ENCODE measurements at regions not wholly inside any gene's neighbourhood (a gene's known extent, or its start where the extent isn't known, plus 50 kb on each side); places are given as distances from the start of the nearest gene placed in this dataset.
A peak's percentile ranks its signal among the peaks of the same experiment; 100 is the strongest.

- no peak for DNase-seq (ENCODE audit: low spot score)
Measured at GRCh38 chr20:11654766-11655165, 262.9 kb upstream of the BTBD3 start.

- no peak for DNase-seq (ENCODE audit: low spot score)
Measured at GRCh38 chr20:11660673-11661072, 257.0 kb upstream of the BTBD3 start.

- no peak for DNase-seq (ENCODE audit: low spot score)
Measured at GRCh38 chr20:11671015-11671511, 246.6 kb upstream of the BTBD3 start.

- no peak for DNase-seq (ENCODE audit: low spot score)
Measured at GRCh38 chr20:11672959-11673358, 244.7 kb upstream of the BTBD3 start.

GRCh38 chr20:11675920-11676629 is 241.6 kb upstream of the BTBD3 start:
- DNase-seq (ENCODE audit: low spot score) = no peak

- DNase-seq (ENCODE audit: low spot score) = peak; percentile 69
Measured at GRCh38 chr20:11676630-11677287, 240.9 kb upstream of the BTBD3 start.

- DNase-seq (ENCODE audit: low spot score) = peak; percentile 3
Measured at GRCh38 chr20:11677428-11677827, 240.3 kb upstream of the BTBD3 start.

GRCh38 chr20:11677836-11678235 is 239.9 kb upstream of the BTBD3 start:
- DNase-seq (ENCODE audit: low spot score) = no peak

- no peak for DNase-seq (ENCODE audit: low spot score)
Measured at GRCh38 chr20:11682285-11682684, 235.4 kb upstream of the BTBD3 start.

GRCh38 chr20:11686195-11686594 is 231.5 kb upstream of the BTBD3 start:
- no peak for DNase-seq (ENCODE audit: low spot score)

- peak; percentile 61 for DNase-seq (ENCODE audit: low spot score)
Measured at GRCh38 chr20:11686820-11687543, 230.7 kb upstream of the BTBD3 start.

GRCh38 chr20:11687546-11688292 is 230.0 kb upstream of the BTBD3 start:
- DNase-seq (ENCODE audit: low spot score) = peak; percentile 73

- DNase-seq (ENCODE audit: low spot score) = no peak
Measured at GRCh38 chr20:11689262-11689661, 228.4 kb upstream of the BTBD3 start.

GRCh38 chr20:11691766-11692165 is 225.9 kb upstream of the BTBD3 start:
- no peak for DNase-seq (ENCODE audit: low spot score)

GRCh38 chr20:11692567-11692966 is 225.1 kb upstream of the BTBD3 start:
- DNase-seq (ENCODE audit: low spot score) = no peak

- no peak for DNase-seq (ENCODE audit: low spot score)
Measured at GRCh38 chr20:11694467-11694866, 223.2 kb upstream of the BTBD3 start.

- DNase-seq (ENCODE audit: low spot score) = no peak
Measured at GRCh38 chr20:11697055-11697454, 220.6 kb upstream of the BTBD3 start.

GRCh38 chr20:11697646-11698045 is 220.0 kb upstream of the BTBD3 start:
- no peak for DNase-seq (ENCODE audit: low spot score)

- DNase-seq (ENCODE audit: low spot score) = no peak
Measured at GRCh38 chr20:11698124-11698523, 219.6 kb upstream of the BTBD3 start.

- DNase-seq (ENCODE audit: low spot score) = no peak
Measured at GRCh38 chr20:11700831-11701230, 216.9 kb upstream of the BTBD3 start.

GRCh38 chr20:11702721-11703518 is 214.8 kb upstream of the BTBD3 start:
- no peak for DNase-seq (ENCODE audit: low spot score)

Measured in HT-29 (cell line).